Ishikawa (cell line): ENCODE measurements at regions not wholly inside any gene's neighbourhood (a gene's known extent, or its start where the extent isn't known, plus 50 kb on each side); places are given as distances from the start of the nearest gene placed in this dataset.

Source experiments
- EP300 ChIP-seq: IDR thresholded peaks from 2 replicates; pipeline ENCODE4 v1.6.1; 2012; ENCODE audit warnings: borderline replicate concordance
- TEAD4 ChIP-seq: IDR thresholded peaks from 2 replicates; pipeline ENCODE4 v1.6.1; 2012
- TF ChIP-seq, protein P1 (sequence below): IDR thresholded peaks from 2 replicates; pipeline ENCODE4 v1.6.1; 2012

DNA sequence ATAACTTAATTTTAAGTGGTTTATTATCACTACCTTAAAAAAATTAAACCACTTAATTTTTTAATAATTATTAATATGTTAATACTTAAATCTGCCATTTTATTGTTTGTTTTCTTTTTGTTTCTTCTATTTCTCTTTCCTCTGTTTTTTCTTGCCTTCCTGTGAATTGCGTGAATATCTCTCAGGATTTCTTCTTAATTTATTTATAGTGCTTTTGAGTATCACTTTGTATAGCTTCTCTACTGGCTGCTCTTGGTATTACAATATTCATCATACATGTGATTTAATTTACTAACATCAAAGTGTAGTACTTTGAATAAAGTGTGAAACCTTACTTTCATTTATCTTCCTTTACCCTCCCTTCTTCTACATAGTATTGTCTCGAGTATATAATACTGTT is 349.5 kb upstream of the CPXCR1 start:
- TF ChIP-seq, protein P1, sequence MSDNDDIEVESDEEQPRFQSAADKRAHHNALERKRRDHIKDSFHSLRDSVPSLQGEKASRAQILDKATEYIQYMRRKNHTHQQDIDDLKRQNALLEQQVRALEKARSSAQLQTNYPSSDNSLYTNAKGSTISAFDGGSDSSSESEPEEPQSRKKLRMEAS, result no peak
- TF ChIP-seq TEAD4, result no peak
- TF ChIP-seq EP300, result no peak
